22Rv1 (cell line): ENCODE measurements at regions not wholly inside any gene's neighbourhood (a gene's known extent, or its start where the extent isn't known, plus 50 kb on each side); places are given as distances from the start of the nearest gene placed in this dataset.

ENCODE experiments used
- ZFX ChIP-seq: fragments of 450-650 bp; IDR thresholded peaks from 2 replicates; pipeline ENCODE4 v1.6.1; 2017; ENCODE audit warnings: antibody characterized with exemption, borderline replicate concordance
- TF ChIP-seq, protein P1 (sequence below): fragments of 450-650 bp; IDR thresholded peaks from 2 replicates; pipeline ENCODE4 v1.5.1; 2017; ENCODE audit warnings: mild to moderate bottlenecking

DNA sequence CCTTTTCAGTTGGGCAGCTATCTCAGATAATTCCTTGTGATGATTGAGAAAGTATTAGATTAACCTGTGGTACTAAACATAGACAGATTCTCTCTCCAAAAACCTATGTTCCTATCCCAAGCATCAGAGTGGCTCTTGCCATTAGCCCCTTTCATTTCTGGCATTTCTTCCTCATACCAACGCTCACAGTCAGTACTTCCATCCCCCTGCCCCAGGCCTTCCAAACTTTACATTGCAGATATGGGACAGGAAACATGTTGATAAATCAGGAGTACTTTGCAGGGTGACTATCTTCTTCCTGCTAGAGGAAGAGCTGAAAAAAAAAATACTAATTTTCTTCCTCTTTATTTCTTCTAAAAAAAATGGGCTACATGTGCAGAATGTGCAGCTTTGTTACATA, 442.6 kb upstream of the RGMB start:
- TF ChIP-seq, protein P1, sequence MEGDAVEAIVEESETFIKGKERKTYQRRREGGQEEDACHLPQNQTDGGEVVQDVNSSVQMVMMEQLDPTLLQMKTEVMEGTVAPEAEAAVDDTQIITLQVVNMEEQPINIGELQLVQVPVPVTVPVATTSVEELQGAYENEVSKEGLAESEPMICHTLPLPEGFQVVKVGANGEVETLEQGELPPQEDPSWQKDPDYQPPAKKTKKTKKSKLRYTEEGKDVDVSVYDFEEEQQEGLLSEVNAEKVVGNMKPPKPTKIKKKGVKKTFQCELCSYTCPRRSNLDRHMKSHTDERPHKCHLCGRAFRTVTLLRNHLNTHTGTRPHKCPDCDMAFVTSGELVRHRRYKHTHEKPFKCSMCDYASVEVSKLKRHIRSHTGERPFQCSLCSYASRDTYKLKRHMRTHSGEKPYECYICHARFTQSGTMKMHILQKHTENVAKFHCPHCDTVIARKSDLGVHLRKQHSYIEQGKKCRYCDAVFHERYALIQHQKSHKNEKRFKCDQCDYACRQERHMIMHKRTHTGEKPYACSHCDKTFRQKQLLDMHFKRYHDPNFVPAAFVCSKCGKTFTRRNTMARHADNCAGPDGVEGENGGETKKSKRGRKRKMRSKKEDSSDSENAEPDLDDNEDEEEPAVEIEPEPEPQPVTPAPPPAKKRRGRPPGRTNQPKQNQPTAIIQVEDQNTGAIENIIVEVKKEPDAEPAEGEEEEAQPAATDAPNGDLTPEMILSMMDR = no peak
- no peak for TF ChIP-seq ZFX
